Adrenal gland (tissue), 9 donors: ENCODE measurements at regions not wholly inside any gene's neighbourhood (a gene's known extent, or its start where the extent isn't known, plus 50 kb on each side); places are given as distances from the start of the nearest gene placed in this dataset.

Experiments
- DNase-seq, 7 donors: peaks; one replicate each; pipeline ENCODE4 v3.0.0-alpha.2; 2019 to 2020
- H3K27ac ChIP-seq, 5 donors: fragments of 200-600 bp; sonication (generic) in 4 of 5; 1 replicate in 3 of 5; 2 replicates in 2 of 5; pipeline versions ENCODE4 v1.5.1 to v1.8.0; 2016 to 2020; ENCODE audit warnings: mild to moderate bottlenecking in 1 of 5
- H3K27me3 ChIP-seq: fragments of 200-600 bp; 2 replicates; pipeline ENCODE4 v1.8.0; 2021
- H3K36me3 ChIP-seq, 2 donors: fragments of 200-600 bp; replicated peaks in 1 of 2; 1 replicate in 1 of 2; 2 replicates in 1 of 2; pipeline versions ENCODE4 v1.5.1 to v1.8.0; 2018 to 2022
- H3K4me1 ChIP-seq, 2 donors: fragments of 200-600 bp; replicated peaks in 1 of 2; 1 replicate in 1 of 2; 2 replicates in 1 of 2; pipeline versions ENCODE4 v1.5.1 to v1.8.0; 2018 to 2021
- H3K4me3 ChIP-seq, 4 donors: fragments of 200-600 bp; sonication (generic) in 3 of 4; one replicate each; pipeline ENCODE4 v1.5.1; 2016 to 2018
- H3K9me3 ChIP-seq, 3 donors: fragments of 200-600 bp; sonication (generic) in 1 of 3; replicated peaks in 1 of 3; 1 replicate in 2 of 3; 2 replicates in 1 of 3; pipeline versions ENCODE4 v1.5.1 to v1.8.0; 2016 to 2021
- POLR2A ChIP-seq, 2 donors: fragments of 450-650 bp; IDR thresholded peaks; one replicate each; pipeline ENCODE4 v1.6.1; 2017; ENCODE audit warnings: antibody characterized with exemption in 2 of 2, mild to moderate bottlenecking in 2 of 2, moderate library complexity in 1 of 2
- WGBS, 4 donors: extraction: QIAGEN DNeasy Blood & Tissue Kit in 2 of 4; methylation state at CpG; one replicate each; pipeline versions ENCODE4 v1.1.5 to v1.1.7; 2013 to 2017; 5-methylcytosine and 5-hydroxymethylcytosine counted together
- intact Hi-C, 2 donors: fragments of 100-400 bp; cut with DNase I; formaldehyde crosslinking; loops; one replicate each; pipeline versions ENCODE4 v1.14.1 to v1.15.0; 2022 to 2023
- TF ChIP-seq, protein P1 (sequence below), 6 experiments: fragments of 450-650 bp in 4 of 6; fragments of 200-600 bp in 2 of 6; sonication (generic) in 1 of 6; IDR thresholded peaks; 1 replicate in 5 of 6; 2 replicates in 1 of 6; pipeline versions ENCODE4 v1.5.1 to v1.8.0; 2016 to 2021; ENCODE audit warnings: antibody characterized with exemption in 6 of 6, mild to moderate bottlenecking in 2 of 6, moderate library complexity in 1 of 6
- donor health status: healthy with polysubstance abuse.
- donor health status: Bipolar disorder and iron deficiency.
- donor health status: DM: yes; HTN: yes; CAD: no.
- donor health status: DM: no; HTN: no; CAD: no.
- donor health status: DM: no; HTN: no; CAD: no.

DNA sequence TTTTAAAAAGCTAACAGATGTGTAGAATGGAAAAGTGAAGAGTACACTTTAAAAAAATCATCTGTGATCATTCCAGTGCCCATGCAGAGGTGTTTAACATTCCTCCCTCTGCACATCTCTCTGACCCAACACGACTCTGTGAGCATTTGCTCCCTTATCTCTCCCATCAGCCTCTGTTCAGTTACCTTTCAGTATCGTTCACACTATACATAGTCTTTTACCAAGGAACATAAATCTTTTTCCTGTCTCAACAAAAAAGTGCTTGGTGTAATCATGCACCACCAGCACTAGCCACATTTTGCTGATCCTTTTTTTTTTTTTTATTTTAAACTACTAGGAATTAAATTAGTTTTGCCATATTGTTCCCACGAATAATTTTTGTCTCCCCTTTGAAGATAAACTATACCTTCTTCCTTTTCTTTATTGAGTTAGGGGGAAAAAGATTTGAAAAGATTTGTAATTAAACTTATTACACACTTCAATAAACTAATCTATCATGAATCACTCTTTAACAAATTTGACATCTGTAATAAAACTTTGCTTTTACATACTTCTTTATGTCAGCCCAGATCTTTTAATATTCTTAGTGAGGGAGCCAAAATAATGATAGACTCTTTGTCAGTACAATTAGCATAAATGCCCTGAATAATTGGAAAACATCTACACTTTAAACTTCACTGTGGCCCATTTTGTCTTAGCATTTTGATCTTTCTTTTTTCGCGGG, 489.8 kb upstream of the FANCL start:
- no peak overlapping the region for H3K4me3 ChIP-seq
- no peak for DNase-seq
- no peaks in the 10 kb centered on the region for H3K36me3 ChIP-seq
- no peaks in the 10 kb centered on the region for H3K4me1 ChIP-seq
- H3K27me3 ChIP-seq = no peaks in the 10 kb centered on the region
- no peak for TF ChIP-seq POLR2A (IDR thresholded peaks at IDR 0.05)
- TF ChIP-seq, protein P1, sequence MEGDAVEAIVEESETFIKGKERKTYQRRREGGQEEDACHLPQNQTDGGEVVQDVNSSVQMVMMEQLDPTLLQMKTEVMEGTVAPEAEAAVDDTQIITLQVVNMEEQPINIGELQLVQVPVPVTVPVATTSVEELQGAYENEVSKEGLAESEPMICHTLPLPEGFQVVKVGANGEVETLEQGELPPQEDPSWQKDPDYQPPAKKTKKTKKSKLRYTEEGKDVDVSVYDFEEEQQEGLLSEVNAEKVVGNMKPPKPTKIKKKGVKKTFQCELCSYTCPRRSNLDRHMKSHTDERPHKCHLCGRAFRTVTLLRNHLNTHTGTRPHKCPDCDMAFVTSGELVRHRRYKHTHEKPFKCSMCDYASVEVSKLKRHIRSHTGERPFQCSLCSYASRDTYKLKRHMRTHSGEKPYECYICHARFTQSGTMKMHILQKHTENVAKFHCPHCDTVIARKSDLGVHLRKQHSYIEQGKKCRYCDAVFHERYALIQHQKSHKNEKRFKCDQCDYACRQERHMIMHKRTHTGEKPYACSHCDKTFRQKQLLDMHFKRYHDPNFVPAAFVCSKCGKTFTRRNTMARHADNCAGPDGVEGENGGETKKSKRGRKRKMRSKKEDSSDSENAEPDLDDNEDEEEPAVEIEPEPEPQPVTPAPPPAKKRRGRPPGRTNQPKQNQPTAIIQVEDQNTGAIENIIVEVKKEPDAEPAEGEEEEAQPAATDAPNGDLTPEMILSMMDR (IDR thresholded peaks at IDR 0.05) = no peak
- H3K27ac ChIP-seq = no peak overlapping the region
- WGBS, 4 donors = 37 to 50% (median 41%) methylated on average over 5 of the region's 5 CpGs
- H3K9me3 ChIP-seq = no peaks in the 10 kb centered on the region
- intact Hi-C loops = no loop called here

- 84 to 95% (median 94%) methylated on average over 2 of the region's 2 CpGs for WGBS, 4 donors
Observed at GRCh38 chr2:58727981-58728656, 487.0 kb upstream of the FANCL start.

GRCh38 chr2:58721912-58722591, 480.9 kb upstream of the FANCL start:
- WGBS, 4 donors = 76 to 90% (median 83%) methylated on average over 4 of the region's 4 CpGs
- TF ChIP-seq POLR2A (IDR thresholded peaks at IDR 0.05) = no peak
- Histone ChIP-seq H3K9me3 (no peaks in the 10 kb centered on the region), H3K4me3 (no peak overlapping the region), H3K36me3 (no peaks in the 10 kb centered on the region), H3K27me3 (no peaks in the 10 kb centered on the region), H3K27ac (no peak overlapping the region), H3K4me1 (no peaks in the 10 kb centered on the region)
- DNase-seq = no peak
- intact Hi-C loops = no loop called here

More at GRCh38 chr2:58727981-58728656, 487.0 kb upstream of the FANCL start:
- Histone ChIP-seq H3K4me1 (no peaks in the 10 kb centered on the region), H3K27ac (no peak overlapping the region), H3K9me3 (no peaks in the 10 kb centered on the region), H3K36me3 (no peaks in the 10 kb centered on the region), H3K4me3 (no peak overlapping the region), H3K27me3 (no peaks in the 10 kb centered on the region)
- intact Hi-C loops = no loop called here
- no peak for TF ChIP-seq POLR2A (IDR thresholded peaks at IDR 0.05)
- TF ChIP-seq, protein P1 (IDR thresholded peaks at IDR 0.05) = no peak
- no peak for DNase-seq

- H3K27me3 ChIP-seq = no peaks in the 10 kb centered on the region
- no peaks in the 10 kb centered on the region for H3K36me3 ChIP-seq
- 55 to 61% (median 60%) methylated on average over 9 of the region's 9 CpGs for WGBS, 4 donors
- H3K4me3 ChIP-seq = no peak overlapping the region
- no peaks in the 10 kb centered on the region for H3K9me3 ChIP-seq
- H3K4me1 ChIP-seq = no peaks in the 10 kb centered on the region
- intact Hi-C loops = no loop called here
- no peak overlapping the region for H3K27ac ChIP-seq
- no peak for DNase-seq
- TF ChIP-seq POLR2A (IDR thresholded peaks at IDR 0.05) = no peak
- TF ChIP-seq, protein P1 (IDR thresholded peaks at IDR 0.05) = no peak
Observed at GRCh38 chr2:58720770-58721697, 479.9 kb upstream of the FANCL start.
